ENCODE measurements at regions not wholly inside any gene's neighbourhood (a gene's known extent, or its start where the extent isn't known, plus 50 kb on each side); places are given as distances from the start of the nearest gene placed in this dataset.

GRCh38 chr2:142535311-142535710 is 342.2 kb upstream of the KYNU start:
- TF ChIP-seq CTCF (IDR thresholded peaks at IDR 0.05 in 4 of 5, conservative IDR thresholded peaks at IDR 0.05 in 1 of 5) (no peak), POLR2A (IDR thresholded peaks at IDR 0.05) (no peak)

All from gastrocnemius medialis (tissue), 4 donors.